ENCODE measurements at regions not wholly inside any gene's neighbourhood (a gene's known extent, or its start where the extent isn't known, plus 50 kb on each side); places are given as distances from the start of the nearest gene placed in this dataset.

GRCh38 chr15:77715051-77715450, 82.3 kb upstream of the LINGO1 start:
- Histone ChIP-seq H3K27me3 (ENCODE audit: insufficient read depth, low read length) (no peaks in the 10 kb centered on the region), H3K27ac (ENCODE audit: low read depth, low read length) (no peak overlapping the region), H3K9ac (ENCODE audit: low read depth, low read length) (no peak overlapping the region), H3K36me3 (ENCODE audit: insufficient read depth, low read length) (no peaks in the 10 kb centered on the region), H3K4me1 (ENCODE audit: insufficient read depth, low read length) (no peaks in the 10 kb centered on the region), H3K4me3 (ENCODE audit: low read length) (no peak overlapping the region), H3K9me3 (ENCODE audit: insufficient read depth, low read depth, low read length) (no peaks in the 10 kb centered on the region)
- 79% methylated on average over 6 of the region's 6 CpGs for WGBS

GRCh38 chr15:77714555-77714954, 81.8 kb upstream of the LINGO1 start:
- no peaks in the 10 kb centered on the region for H3K4me1 ChIP-seq (ENCODE audit: insufficient read depth, low read length)
- no peaks in the 10 kb centered on the region for H3K36me3 ChIP-seq (ENCODE audit: insufficient read depth, low read length)
- no peak overlapping the region for H3K4me3 ChIP-seq (ENCODE audit: low read length)
- H3K27me3 ChIP-seq (ENCODE audit: insufficient read depth, low read length), result no peaks in the 10 kb centered on the region
- no peaks in the 10 kb centered on the region for H3K9me3 ChIP-seq (ENCODE audit: insufficient read depth, low read depth, low read length)
- WGBS, result 89% methylated on average over 13 of the region's 13 CpGs
- no peak overlapping the region for H3K9ac ChIP-seq (ENCODE audit: low read depth, low read length)
- H3K27ac ChIP-seq (ENCODE audit: low read depth, low read length), result no peak overlapping the region

GRCh38 chr15:77714023-77714422, 81.3 kb upstream of the LINGO1 start:
- Histone ChIP-seq H3K4me1 (ENCODE audit: insufficient read depth, low read length) (no peaks in the 10 kb centered on the region), H3K4me3 (ENCODE audit: low read length) (no peak overlapping the region), H3K36me3 (ENCODE audit: insufficient read depth, low read length) (no peaks in the 10 kb centered on the region), H3K27me3 (ENCODE audit: insufficient read depth, low read length) (no peaks in the 10 kb centered on the region), H3K9ac (ENCODE audit: low read depth, low read length) (no peak overlapping the region), H3K9me3 (ENCODE audit: insufficient read depth, low read depth, low read length) (no peaks in the 10 kb centered on the region), H3K27ac (ENCODE audit: low read depth, low read length) (no peak overlapping the region)
- 79% methylated on average over 4 of the region's 4 CpGs for WGBS

GRCh38 chr15:77713281-77713680, 80.6 kb upstream of the LINGO1 start:
- no peaks in the 10 kb centered on the region for H3K9me3 ChIP-seq (ENCODE audit: insufficient read depth, low read depth, low read length)
- H3K27ac ChIP-seq (ENCODE audit: low read depth, low read length), result no peak overlapping the region
- no peaks in the 10 kb centered on the region for H3K4me1 ChIP-seq (ENCODE audit: insufficient read depth, low read length)
- WGBS, result 100% methylated on average over 5 of the region's 10 CpGs
- no peak overlapping the region for H3K9ac ChIP-seq (ENCODE audit: low read depth, low read length)
- no peaks in the 10 kb centered on the region for H3K27me3 ChIP-seq (ENCODE audit: insufficient read depth, low read length)
- no peak overlapping the region for H3K4me3 ChIP-seq (ENCODE audit: low read length)
- H3K36me3 ChIP-seq (ENCODE audit: insufficient read depth, low read length), result no peaks in the 10 kb centered on the region

GRCh38 chr15:77712438-77712837, 79.7 kb upstream of the LINGO1 start:
- Histone ChIP-seq H3K36me3 (ENCODE audit: insufficient read depth, low read length) (no peaks in the 10 kb centered on the region), H3K4me1 (ENCODE audit: insufficient read depth, low read length) (no peaks in the 10 kb centered on the region), H3K9me3 (ENCODE audit: insufficient read depth, low read depth, low read length) (no peaks in the 10 kb centered on the region), H3K27me3 (ENCODE audit: insufficient read depth, low read length) (no peaks in the 10 kb centered on the region), H3K4me3 (ENCODE audit: low read length) (no peak overlapping the region), H3K9ac (ENCODE audit: low read depth, low read length) (no peak overlapping the region), H3K27ac (ENCODE audit: low read depth, low read length) (no peak overlapping the region)
- WGBS, result 71% methylated on average over 4 of the region's 4 CpGs

GRCh38 chr15:77710637-77711036, 77.9 kb upstream of the LINGO1 start:
- Histone ChIP-seq H3K9me3 (ENCODE audit: insufficient read depth, low read depth, low read length) (no peaks in the 10 kb centered on the region), H3K27me3 (ENCODE audit: insufficient read depth, low read length) (no peaks in the 10 kb centered on the region), H3K4me3 (ENCODE audit: low read length) (no peak overlapping the region), H3K27ac (ENCODE audit: low read depth, low read length) (no peak overlapping the region), H3K4me1 (ENCODE audit: insufficient read depth, low read length) (no peaks in the 10 kb centered on the region), H3K36me3 (ENCODE audit: insufficient read depth, low read length) (no peaks in the 10 kb centered on the region), H3K9ac (ENCODE audit: low read depth, low read length) (no peak overlapping the region)
- WGBS, result 94% methylated on average over 13 of the region's 13 CpGs

- Histone ChIP-seq H3K4me1 (ENCODE audit: insufficient read depth, low read length) (no peaks in the 10 kb centered on the region), H3K27me3 (ENCODE audit: insufficient read depth, low read length) (no peaks in the 10 kb centered on the region), H3K36me3 (ENCODE audit: insufficient read depth, low read length) (no peaks in the 10 kb centered on the region), H3K9ac (ENCODE audit: low read depth, low read length) (no peak overlapping the region), H3K4me3 (ENCODE audit: low read length) (no peak overlapping the region), H3K27ac (ENCODE audit: low read depth, low read length) (no peak overlapping the region), H3K9me3 (ENCODE audit: insufficient read depth, low read depth, low read length) (no peaks in the 10 kb centered on the region)
- WGBS, result 89% methylated on average over 10 of the region's 10 CpGs
These were observed 77.5 kb upstream of the LINGO1 start for GRCh38 chr15:77710206-77710605.

- H3K27ac ChIP-seq (ENCODE audit: low read depth, low read length), result no peak overlapping the region
- no peaks in the 10 kb centered on the region for H3K9me3 ChIP-seq (ENCODE audit: insufficient read depth, low read depth, low read length)
- no peaks in the 10 kb centered on the region for H3K4me1 ChIP-seq (ENCODE audit: insufficient read depth, low read length)
- no peaks in the 10 kb centered on the region for H3K27me3 ChIP-seq (ENCODE audit: insufficient read depth, low read length)
- 89% methylated on average over 10 of the region's 10 CpGs for WGBS
- H3K9ac ChIP-seq (ENCODE audit: low read depth, low read length), result no peak overlapping the region
- H3K36me3 ChIP-seq (ENCODE audit: insufficient read depth, low read length), result no peaks in the 10 kb centered on the region
- no peak overlapping the region for H3K4me3 ChIP-seq (ENCODE audit: low read length)
These were observed 76.6 kb upstream of the LINGO1 start for GRCh38 chr15:77709135-77709886.

- Histone ChIP-seq H3K4me1 (ENCODE audit: insufficient read depth, low read length) (0 out of 2 replicates have a peak, but pooled peaks cover 2% of the 10 kb centered on the region), H3K9me3 (ENCODE audit: insufficient read depth, low read depth, low read length) (no peaks in the 10 kb centered on the region), H3K4me3 (ENCODE audit: low read length) (no peak overlapping the region), H3K27me3 (ENCODE audit: insufficient read depth, low read length) (no peaks in the 10 kb centered on the region), H3K27ac (ENCODE audit: low read depth, low read length) (no peak overlapping the region), H3K9ac (ENCODE audit: low read depth, low read length) (no peak overlapping the region), H3K36me3 (ENCODE audit: insufficient read depth, low read length) (no peaks in the 10 kb centered on the region)
- WGBS, result 81% methylated on average over 5 of the region's 5 CpGs
These were observed 74.0 kb upstream of the LINGO1 start for GRCh38 chr15:77706482-77707244.

GRCh38 chr15:77702211-77702957, 69.7 kb upstream of the LINGO1 start:
- no peak overlapping the region for H3K4me3 ChIP-seq (ENCODE audit: low read length)
- H3K27me3 ChIP-seq (ENCODE audit: insufficient read depth, low read length), result no peaks in the 10 kb centered on the region
- WGBS, result 26% methylated on average over 5 of the region's 5 CpGs
- no peak overlapping the region for H3K27ac ChIP-seq (ENCODE audit: low read depth, low read length)
- no peak overlapping the region for H3K9ac ChIP-seq (ENCODE audit: low read depth, low read length)
- H3K4me1 ChIP-seq (ENCODE audit: insufficient read depth, low read length), result peaks cover 2% of the 10 kb centered on the region; the same call in 1 of the 2 replicates
- H3K36me3 ChIP-seq (ENCODE audit: insufficient read depth, low read length), result no peaks in the 10 kb centered on the region
- H3K9me3 ChIP-seq (ENCODE audit: insufficient read depth, low read depth, low read length), result no peaks in the 10 kb centered on the region

GRCh38 chr15:77698481-77698880, 65.8 kb upstream of the LINGO1 start:
- WGBS, result 80% methylated on average over 10 of the region's 10 CpGs
- Histone ChIP-seq H3K9me3 (ENCODE audit: insufficient read depth, low read depth, low read length) (no peaks in the 10 kb centered on the region), H3K27me3 (ENCODE audit: insufficient read depth, low read length) (no peaks in the 10 kb centered on the region), H3K4me1 (ENCODE audit: insufficient read depth, low read length) (peaks cover 2% of the 10 kb centered on the region; the same call in 1 of the 2 replicates), H3K27ac (ENCODE audit: low read depth, low read length) (no peak overlapping the region), H3K36me3 (ENCODE audit: insufficient read depth, low read length) (no peaks in the 10 kb centered on the region), H3K9ac (ENCODE audit: low read depth, low read length) (no peak overlapping the region), H3K4me3 (ENCODE audit: low read length) (no peak overlapping the region)
